ENCODE measurements at regions not wholly inside any gene's neighbourhood (a gene's known extent, or its start where the extent isn't known, plus 50 kb on each side); places are given as distances from the start of the nearest gene placed in this dataset.
"Not testable (repeated sequence)": the region's sequence is repeated elsewhere in the genome, so short reads cannot be mapped to it uniquely, and the experiment has no call there.

- DNase-seq: no peak
Measured at GRCh38 chr12:127170226-127171180, 1096.5 kb upstream of the TMEM132C start.

GRCh38 chr12:127172861-127173260 is 1094.1 kb upstream of the TMEM132C start:
- no peak for DNase-seq

DNA sequence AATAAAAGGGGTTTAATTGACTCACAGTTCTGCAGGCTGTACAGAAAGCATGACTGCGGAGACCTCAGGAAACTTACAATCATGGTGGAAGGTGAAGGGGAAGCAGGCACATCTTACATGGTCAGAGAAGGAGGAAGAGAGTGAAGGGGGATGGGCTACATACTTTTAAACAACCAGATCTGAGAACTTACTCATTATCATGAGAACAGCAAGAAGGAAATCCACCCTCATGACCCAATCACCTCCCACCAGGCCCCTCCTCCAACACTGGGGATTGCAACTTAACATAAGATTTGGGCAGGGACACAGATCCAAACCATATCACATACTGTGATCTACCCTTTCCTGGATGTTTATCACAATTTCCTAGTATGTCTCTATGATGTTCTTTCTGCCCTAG is 1093.0 kb upstream of the TMEM132C start:
- DNase-seq: not testable (repeated sequence)

- no peak for DNase-seq
Measured at GRCh38 chr12:127174881-127175280, 1092.1 kb upstream of the TMEM132C start.

- DNase-seq: no peak
Measured at GRCh38 chr12:127175361-127175760, 1091.6 kb upstream of the TMEM132C start.

DNA sequence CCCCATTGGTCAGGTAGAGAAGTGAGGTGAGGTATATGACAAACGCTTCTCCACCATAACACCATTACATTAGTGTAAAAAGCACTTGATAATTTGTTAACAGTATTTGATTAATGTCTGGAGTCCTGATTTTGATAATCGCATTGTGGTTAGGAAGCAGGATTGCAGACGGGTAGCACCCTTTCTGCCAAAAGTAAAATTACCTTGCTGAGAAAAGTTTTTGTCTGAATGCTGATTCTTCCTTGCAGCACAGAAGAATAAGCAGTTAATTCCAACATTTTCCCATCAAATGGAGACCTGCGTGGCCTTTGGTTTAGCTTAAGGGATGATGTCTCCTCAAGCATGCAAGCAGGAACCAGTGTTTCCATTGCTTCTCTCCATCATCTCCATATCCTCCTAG is 1090.2 kb upstream of the TMEM132C start:
- DNase-seq: no peak

GRCh38 chr12:127178052-127178451 is 1088.9 kb upstream of the TMEM132C start:
- DNase-seq: no peak

GRCh38 chr12:127178463-127178862 is 1088.5 kb upstream of the TMEM132C start:
- no peak for DNase-seq

GRCh38 chr12:127179176-127179575 is 1087.8 kb upstream of the TMEM132C start:
- DNase-seq: no peak

GRCh38 chr12:127182018-127182417 is 1085.0 kb upstream of the TMEM132C start:
- no peak for DNase-seq

- no peak for DNase-seq
Measured at GRCh38 chr12:127189992-127190391, 1077.0 kb upstream of the TMEM132C start.

DNA sequence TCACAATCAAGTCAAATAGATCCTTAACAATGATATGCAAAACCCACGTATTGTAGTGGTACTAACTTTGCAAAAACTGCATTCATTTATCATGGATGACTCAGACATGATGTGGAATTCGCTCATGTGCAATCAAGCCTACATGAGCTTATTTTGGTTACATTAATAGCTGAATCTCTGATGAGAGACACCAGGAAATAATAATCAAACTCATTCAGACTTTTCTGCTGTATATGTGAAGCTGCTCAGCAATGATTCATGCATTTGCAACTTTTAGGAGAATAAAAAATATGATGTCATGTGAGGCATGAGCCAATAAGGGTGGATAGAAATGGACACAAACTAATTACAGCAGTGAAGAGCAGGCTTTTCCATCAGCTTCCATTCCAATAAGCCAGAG is 1075.8 kb upstream of the TMEM132C start:
- no peak for DNase-seq

- DNase-seq: no peak
Measured at GRCh38 chr12:127192391-127192790, 1074.6 kb upstream of the TMEM132C start.

DNA sequence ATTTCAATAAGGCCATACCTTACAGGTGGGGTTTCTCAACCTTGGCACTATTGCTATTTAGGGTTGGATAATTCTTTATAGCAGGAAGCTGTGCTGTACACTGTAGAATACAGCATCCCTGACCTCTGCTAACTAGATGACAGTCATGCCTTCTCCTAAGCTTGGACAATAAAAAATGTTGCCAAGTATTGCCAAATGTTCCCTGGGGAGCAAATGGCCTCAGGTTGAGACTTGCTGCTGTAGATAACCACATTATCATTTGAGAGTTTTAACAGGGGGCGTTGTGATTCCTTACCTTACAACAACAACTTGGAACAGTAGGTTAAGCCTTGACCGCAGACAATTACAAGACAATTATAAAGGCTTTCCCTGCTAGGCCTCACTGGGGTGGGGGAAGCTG is 1073.6 kb upstream of the TMEM132C start:
- DNase-seq: no peak

DNA sequence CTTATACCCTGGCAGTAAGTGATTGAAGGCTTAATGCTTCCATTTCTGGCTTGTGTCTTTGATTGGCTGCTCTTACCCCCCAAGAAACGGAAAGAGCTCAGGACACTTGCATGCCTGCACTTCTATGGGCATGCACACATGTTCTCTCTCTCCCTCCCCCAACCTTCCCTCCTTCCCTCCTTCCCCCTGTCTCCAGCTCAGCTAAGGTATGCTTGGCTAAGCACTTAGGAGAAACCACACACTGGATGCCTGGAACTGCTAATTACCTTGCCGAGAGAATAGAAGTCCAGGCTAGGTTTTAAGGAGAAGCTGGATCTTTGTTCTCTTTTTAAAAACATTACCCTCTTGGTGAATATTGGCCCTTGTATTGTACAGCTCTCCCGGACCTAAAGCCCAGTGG is 1072.8 kb upstream of the TMEM132C start:
- no peak for DNase-seq

GRCh38 chr12:127205781-127206555 is 1061.0 kb upstream of the TMEM132C start:
- no peak for DNase-seq

DNA sequence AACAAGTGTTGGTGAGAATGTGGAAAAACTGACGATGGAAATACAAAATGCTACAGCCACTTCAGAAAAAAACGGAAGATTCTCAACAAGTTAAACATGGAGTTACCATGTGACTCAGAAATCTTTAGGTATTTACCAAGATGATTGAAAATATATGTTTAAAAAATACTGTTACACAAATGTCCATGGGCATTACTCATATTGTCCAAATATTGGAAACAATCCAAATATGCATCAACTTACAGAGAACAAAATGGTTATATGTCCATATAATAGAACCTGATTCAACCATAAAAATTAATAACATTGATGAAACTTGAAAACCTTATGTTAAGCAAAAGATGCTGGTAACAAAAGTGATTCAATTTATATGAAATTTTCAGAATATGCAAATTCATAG is 1057.7 kb upstream of the TMEM132C start:
- DNase-seq: no peak

GRCh38 chr12:127214186-127214585 is 1052.8 kb upstream of the TMEM132C start:
- no peak for DNase-seq

DNA sequence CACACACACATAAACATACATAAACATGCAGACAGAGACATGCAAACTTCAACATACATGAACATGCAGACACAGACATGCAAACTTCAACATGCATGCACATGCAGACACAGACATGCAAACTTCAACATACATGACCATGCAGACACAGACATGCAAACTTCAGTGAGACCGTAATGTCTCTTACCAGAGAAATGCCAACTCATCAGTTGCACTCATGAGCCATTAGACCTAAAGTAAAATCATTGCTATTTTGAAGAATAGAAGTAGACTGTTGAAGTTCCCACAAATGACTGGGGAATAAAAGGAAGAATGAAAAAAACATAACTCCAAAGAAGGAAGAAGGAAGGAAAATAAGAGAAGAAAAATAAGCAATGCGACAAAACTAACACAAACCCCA is 1044.0 kb upstream of the TMEM132C start:
- DNase-seq: no peak

- DNase-seq: no peak
Measured at GRCh38 chr12:127223731-127224130, 1043.2 kb upstream of the TMEM132C start.

GRCh38 chr12:127230843-127231260 is 1036.1 kb upstream of the TMEM132C start:
- DNase-seq: no peak

DNA sequence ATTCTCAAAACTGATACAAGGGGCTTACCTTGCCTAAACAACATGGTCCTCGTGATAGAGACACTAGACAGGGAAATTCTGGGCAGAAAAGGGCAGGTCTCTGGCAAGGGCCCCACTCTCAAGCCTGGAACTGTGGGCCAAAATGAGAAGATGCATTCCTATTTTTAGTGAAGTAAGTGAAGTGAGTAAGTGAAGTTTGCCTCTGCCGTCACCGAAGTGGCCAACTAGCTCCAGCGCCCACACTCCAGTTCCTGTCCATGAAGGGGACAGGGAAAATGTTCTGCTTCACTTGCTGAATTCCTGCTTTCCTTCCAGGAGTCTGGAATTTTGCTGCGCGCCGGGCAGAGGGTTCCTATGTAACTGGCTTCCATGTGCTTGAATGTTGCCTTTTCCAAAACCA is 1035.6 kb upstream of the TMEM132C start:
- DNase-seq: no peak

DNA sequence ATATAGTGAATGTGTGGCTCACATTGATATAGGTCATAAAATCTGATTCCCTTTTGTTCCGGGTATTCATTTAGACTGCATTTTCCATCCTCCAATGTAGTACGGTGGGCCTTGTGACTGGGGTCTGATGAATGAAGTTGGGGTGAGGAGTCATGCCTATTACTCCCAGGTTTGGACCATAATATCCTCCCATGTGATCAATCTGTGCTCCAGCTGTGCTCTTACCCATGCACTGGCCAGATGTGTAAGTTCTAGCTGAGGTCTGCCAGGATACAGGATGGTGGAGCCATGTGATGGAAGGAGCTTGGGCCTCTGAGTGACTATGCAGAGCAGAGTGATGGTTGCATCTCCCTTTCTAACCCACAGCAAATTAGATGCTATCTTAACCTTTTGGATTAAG is 1034.0 kb upstream of the TMEM132C start:
- DNase-seq: no peak
